ENCODE measurements at regions not wholly inside any gene's neighbourhood (a gene's known extent, or its start where the extent isn't known, plus 50 kb on each side); places are given as distances from the start of the nearest gene placed in this dataset.

DNA sequence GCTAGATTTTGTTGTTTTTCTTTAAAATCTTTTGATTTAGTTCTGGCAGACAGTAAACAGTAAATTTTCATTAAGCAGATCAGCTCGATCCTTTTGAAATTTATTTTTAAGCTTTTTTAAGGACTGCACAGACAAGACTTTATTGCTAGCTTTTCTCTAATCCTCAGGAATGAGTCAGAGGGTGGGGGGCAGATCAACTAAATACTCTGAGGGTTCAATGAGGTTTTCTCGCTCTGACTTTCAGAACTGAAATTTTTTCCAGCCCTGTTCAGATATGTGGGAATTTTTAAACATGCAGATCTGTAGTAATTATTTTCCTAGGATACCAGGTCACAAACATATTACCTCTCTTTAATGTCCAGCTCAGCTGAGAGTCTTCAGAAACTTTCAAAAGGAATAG, 977.2 kb downstream of the CDH11 start:
- DNase-seq (ENCODE audit: extremely low spot score in 2 of 2), result no peak
- intact Hi-C loops (cut with DNase I), result no loop called here
- no peak overlapping the region for H3K27ac ChIP-seq

DNA sequence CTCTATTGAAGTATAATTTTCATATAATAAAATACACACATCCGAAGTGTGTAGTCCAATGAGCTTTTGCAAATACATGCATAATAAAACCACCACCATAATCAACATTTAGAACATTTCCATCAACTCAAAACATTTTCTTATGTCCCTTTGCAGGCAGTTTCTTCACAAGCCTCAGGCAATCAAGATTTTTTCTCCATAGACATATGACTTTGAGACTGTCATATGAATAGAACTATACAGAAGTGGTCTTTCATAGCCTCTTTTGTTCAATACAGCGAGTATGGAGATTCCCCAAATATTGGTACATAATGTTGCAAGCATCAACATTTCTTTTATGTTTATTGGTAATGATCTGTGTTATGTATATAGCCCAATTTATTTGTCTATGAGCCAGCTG, 983.2 kb downstream of the CDH11 start:
- H3K27me3 ChIP-seq, result no peaks in the 10 kb centered on the region
- intact Hi-C loops (cut with DNase I), result no loop called here
- no peak for DNase-seq (ENCODE audit: extremely low spot score in 2 of 2)
- H3K4me3 ChIP-seq, result no peak overlapping the region
- H3K36me3 ChIP-seq, result no peaks in the 10 kb centered on the region
- TF ChIP-seq POLR2A (IDR thresholded peaks at IDR 0.05), result no peak
- TF ChIP-seq, protein P1, sequence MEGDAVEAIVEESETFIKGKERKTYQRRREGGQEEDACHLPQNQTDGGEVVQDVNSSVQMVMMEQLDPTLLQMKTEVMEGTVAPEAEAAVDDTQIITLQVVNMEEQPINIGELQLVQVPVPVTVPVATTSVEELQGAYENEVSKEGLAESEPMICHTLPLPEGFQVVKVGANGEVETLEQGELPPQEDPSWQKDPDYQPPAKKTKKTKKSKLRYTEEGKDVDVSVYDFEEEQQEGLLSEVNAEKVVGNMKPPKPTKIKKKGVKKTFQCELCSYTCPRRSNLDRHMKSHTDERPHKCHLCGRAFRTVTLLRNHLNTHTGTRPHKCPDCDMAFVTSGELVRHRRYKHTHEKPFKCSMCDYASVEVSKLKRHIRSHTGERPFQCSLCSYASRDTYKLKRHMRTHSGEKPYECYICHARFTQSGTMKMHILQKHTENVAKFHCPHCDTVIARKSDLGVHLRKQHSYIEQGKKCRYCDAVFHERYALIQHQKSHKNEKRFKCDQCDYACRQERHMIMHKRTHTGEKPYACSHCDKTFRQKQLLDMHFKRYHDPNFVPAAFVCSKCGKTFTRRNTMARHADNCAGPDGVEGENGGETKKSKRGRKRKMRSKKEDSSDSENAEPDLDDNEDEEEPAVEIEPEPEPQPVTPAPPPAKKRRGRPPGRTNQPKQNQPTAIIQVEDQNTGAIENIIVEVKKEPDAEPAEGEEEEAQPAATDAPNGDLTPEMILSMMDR (IDR thresholded peaks at IDR 0.05), result no peak
- no peak for TF ChIP-seq POLR2AphosphoS5 (IDR thresholded peaks at IDR 0.05; ENCODE audit: insufficient read depth in 1 of 2, low read depth in 1 of 2)
- H3K4me1 ChIP-seq, result no peaks in the 10 kb centered on the region
- H3K27ac ChIP-seq, result no peak overlapping the region
- H3K9me3 ChIP-seq, result no peaks in the 10 kb centered on the region

More for the DNA sequence above, 977.2 kb downstream of the CDH11 start:
- no peaks in the 10 kb centered on the region for H3K36me3 ChIP-seq
- H3K4me1 ChIP-seq, result no peaks in the 10 kb centered on the region
- no peak overlapping the region for H3K4me3 ChIP-seq
- H3K9me3 ChIP-seq, result no peaks in the 10 kb centered on the region
- no peak for TF ChIP-seq POLR2AphosphoS5 (IDR thresholded peaks at IDR 0.05; ENCODE audit: insufficient read depth in 1 of 2, low read depth in 1 of 2)
- H3K27me3 ChIP-seq, result no peaks in the 10 kb centered on the region

DNA sequence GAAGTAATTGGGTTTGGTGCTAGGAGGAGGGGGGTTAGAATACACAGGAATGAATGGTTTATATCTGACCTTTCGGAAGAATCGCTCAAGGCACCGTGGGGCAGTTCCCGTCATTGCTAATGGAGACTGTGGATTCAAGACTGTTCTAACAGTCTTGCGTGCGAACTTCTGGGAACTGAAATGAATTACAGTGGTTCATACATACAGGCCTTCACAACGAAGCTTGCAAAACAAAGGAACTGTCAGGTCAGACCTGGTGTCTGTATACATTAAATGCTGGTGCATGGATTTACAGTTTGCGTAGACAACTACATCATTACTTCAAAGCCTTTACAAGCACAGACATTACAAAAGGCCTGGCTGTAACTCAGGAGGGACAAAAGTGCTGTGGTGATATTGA, 983.9 kb downstream of the CDH11 start:
- intact Hi-C loops (cut with DNase I), result no loop called here
- Histone ChIP-seq H3K27me3 (no peaks in the 10 kb centered on the region), H3K4me3 (no peak overlapping the region), H3K27ac (no peak overlapping the region), H3K4me1 (no peaks in the 10 kb centered on the region), H3K9me3 (no peaks in the 10 kb centered on the region), H3K36me3 (no peaks in the 10 kb centered on the region)
- TF ChIP-seq POLR2A (IDR thresholded peaks at IDR 0.05) (no peak), POLR2AphosphoS5 (IDR thresholded peaks at IDR 0.05; ENCODE audit: insufficient read depth in 1 of 2, low read depth in 1 of 2) (no peak)
- TF ChIP-seq, protein P1 (IDR thresholded peaks at IDR 0.05), result no peak
- no peak for DNase-seq (ENCODE audit: extremely low spot score in 2 of 2)

DNA sequence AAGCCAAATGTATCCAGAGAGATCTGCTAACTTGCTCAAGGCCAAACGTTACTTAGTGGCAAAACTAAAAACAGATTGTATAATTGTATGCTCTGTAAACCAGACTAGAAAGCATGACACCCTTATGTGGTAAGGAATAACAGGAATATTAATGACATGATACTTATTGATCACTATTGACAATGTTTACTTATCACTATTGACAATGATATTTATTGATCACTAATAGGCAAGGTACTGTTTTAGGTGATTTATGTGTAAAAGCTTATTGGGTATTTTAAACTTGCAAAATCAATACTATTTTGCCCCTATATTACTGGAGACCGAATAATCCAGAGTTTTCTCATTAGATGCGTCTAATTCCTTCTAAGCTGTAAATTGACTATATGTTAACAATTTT, 985.1 kb downstream of the CDH11 start:
- Histone ChIP-seq H3K36me3 (no peaks in the 10 kb centered on the region), H3K27me3 (no peaks in the 10 kb centered on the region), H3K4me1 (no peaks in the 10 kb centered on the region), H3K4me3 (no peak overlapping the region), H3K9me3 (no peaks in the 10 kb centered on the region), H3K27ac (no peak overlapping the region)
- TF ChIP-seq, protein P1 (IDR thresholded peaks at IDR 0.05), result no peak
- TF ChIP-seq POLR2A (IDR thresholded peaks at IDR 0.05), result no peak
- no peak for TF ChIP-seq POLR2AphosphoS5 (IDR thresholded peaks at IDR 0.05; ENCODE audit: insufficient read depth in 1 of 2, low read depth in 1 of 2)
- intact Hi-C loops (cut with DNase I), result no loop called here
- no peak for DNase-seq (ENCODE audit: extremely low spot score in 2 of 2)

DNA sequence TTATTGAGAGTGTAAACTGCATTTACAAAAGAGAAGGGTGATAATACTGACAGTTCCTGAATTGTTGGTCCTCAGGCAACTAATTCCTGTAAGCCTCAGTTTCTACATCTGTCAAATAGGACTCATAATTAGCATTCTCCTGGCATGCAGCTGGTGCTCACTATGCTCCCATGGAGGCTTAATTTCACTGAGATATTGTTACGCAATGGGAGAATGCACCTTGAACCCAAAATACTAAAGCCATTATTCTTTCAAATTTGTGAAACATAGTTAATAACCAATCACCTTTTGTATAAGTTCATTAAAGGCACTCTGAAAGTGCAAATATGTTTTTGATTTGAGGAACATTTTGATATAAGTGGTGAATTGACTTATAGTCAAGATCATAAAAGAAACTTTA, 985.5 kb downstream of the CDH11 start:
- Histone ChIP-seq H3K36me3 (no peaks in the 10 kb centered on the region), H3K4me1 (no peaks in the 10 kb centered on the region), H3K27ac (no peak overlapping the region), H3K4me3 (no peak overlapping the region), H3K9me3 (no peaks in the 10 kb centered on the region), H3K27me3 (no peaks in the 10 kb centered on the region)
- no peak for DNase-seq (ENCODE audit: extremely low spot score in 2 of 2)
- TF ChIP-seq POLR2A (IDR thresholded peaks at IDR 0.05), result no peak
- intact Hi-C loops (cut with DNase I), result no loop called here

DNA sequence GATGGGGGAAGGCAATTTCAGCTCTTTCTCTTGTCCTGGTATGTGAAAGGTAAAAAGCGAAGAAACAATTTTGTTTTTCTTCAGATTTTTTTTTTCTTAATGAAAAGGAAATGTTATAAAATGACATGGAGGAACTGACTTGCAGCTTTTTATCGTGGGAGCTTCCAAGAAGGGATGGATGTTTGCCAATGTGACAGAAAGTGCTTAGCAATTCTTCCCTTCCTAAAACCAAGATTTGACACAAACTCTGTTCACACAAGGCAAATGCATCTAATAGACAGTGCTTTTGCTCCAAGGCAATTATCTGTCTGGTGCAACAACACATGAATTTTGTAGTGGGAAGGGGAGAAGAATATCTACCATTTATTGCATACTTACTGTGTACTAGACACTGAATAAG, 988.5 kb downstream of the CDH11 start:
- Histone ChIP-seq H3K27me3 (no peaks in the 10 kb centered on the region), H3K9me3 (no peaks in the 10 kb centered on the region), H3K36me3 (no peaks in the 10 kb centered on the region), H3K4me1 (no peaks in the 10 kb centered on the region), H3K4me3 (no peak overlapping the region), H3K27ac (no peak overlapping the region)
- no peak for DNase-seq (ENCODE audit: extremely low spot score in 2 of 2)
- intact Hi-C loops (cut with DNase I), result no loop called here
- no peak for TF ChIP-seq POLR2A (IDR thresholded peaks at IDR 0.05)
- TF ChIP-seq, protein P1 (IDR thresholded peaks at IDR 0.05), result no peak
- TF ChIP-seq POLR2AphosphoS5 (IDR thresholded peaks at IDR 0.05; ENCODE audit: insufficient read depth in 1 of 2, low read depth in 1 of 2), result no peak

Data from vagina (tissue), 2 donors.